KMS-11 (cell line): ENCODE measurements at regions not wholly inside any gene's neighbourhood (a gene's known extent, or its start where the extent isn't known, plus 50 kb on each side); places are given as distances from the start of the nearest gene placed in this dataset.

Experiments used
- H2AFZ ChIP-seq: fragments of 200-600 bp; sonication (generic); 2 replicates; pipeline ENCODE4 v1.6.1; 2016; ENCODE audit warnings: antibody characterized with exemption, mixed run types, low read depth
- H3K27ac ChIP-seq: fragments of 200-600 bp; sonication (generic); 2 replicates; pipeline ENCODE4 v1.6.1; 2016; ENCODE audit warnings: mild to moderate bottlenecking, mixed run types
- H3K27me3 ChIP-seq: fragments of 200-600 bp; sonication (generic); 2 replicates; pipeline ENCODE4 v1.6.1; 2017; ENCODE audit warnings: mild to moderate bottlenecking, low read depth, mixed run types, moderate library complexity; ENCODE audit not compliant: insufficient read depth
- H3K36me3 ChIP-seq: fragments of 200-600 bp; sonication (generic); 2 replicates; pipeline ENCODE4 v1.6.1; 2017; ENCODE audit warnings: mild to moderate bottlenecking, mixed run types; ENCODE audit not compliant: insufficient read depth
- H3K4me1 ChIP-seq: fragments of 200-600 bp; sonication (generic); 2 replicates; pipeline ENCODE4 v1.6.1; 2016; ENCODE audit warnings: mild to moderate bottlenecking, low read depth, mixed run types; ENCODE audit not compliant: poor library complexity, severe bottlenecking
- H3K4me2 ChIP-seq: fragments of 200-600 bp; sonication (generic); 2 replicates; pipeline ENCODE4 v1.7.0; 2016; ENCODE audit warnings: mild to moderate bottlenecking, mixed run types
- H3K4me3 ChIP-seq: fragments of 200-600 bp; sonication (generic); IDR thresholded peaks from 2 replicates; pipeline ENCODE4 v1.6.1; 2017; ENCODE audit warnings: low read depth, low read length, mixed read lengths; ENCODE audit not compliant: insufficient read depth
- H3K79me2 ChIP-seq: fragments of 200-600 bp; sonication (generic); 2 replicates; pipeline ENCODE4 v1.6.1; 2016; ENCODE audit warnings: low read depth, mixed run types; ENCODE audit not compliant: insufficient read depth
- H3K9ac ChIP-seq: fragments of 200-600 bp; sonication (generic); 2 replicates; pipeline ENCODE4 v1.6.1; 2016; ENCODE audit warnings: mild to moderate bottlenecking, mixed run types
- H4K20me1 ChIP-seq: fragments of 200-600 bp; sonication (generic); 2 replicates; pipeline ENCODE4 v1.6.1; 2016; ENCODE audit warnings: mild to moderate bottlenecking, mixed run types; ENCODE audit not compliant: insufficient read depth
- TF ChIP-seq, protein P1 (sequence below): fragments of 200-600 bp; sonication (generic); conservative IDR thresholded peaks from 2 replicates; pipeline ENCODE4 v1.6.1; 2017; ENCODE audit warnings: low read depth, mild to moderate bottlenecking, antibody characterized with exemption, low read length, moderate library complexity, mixed read lengths

DNA sequence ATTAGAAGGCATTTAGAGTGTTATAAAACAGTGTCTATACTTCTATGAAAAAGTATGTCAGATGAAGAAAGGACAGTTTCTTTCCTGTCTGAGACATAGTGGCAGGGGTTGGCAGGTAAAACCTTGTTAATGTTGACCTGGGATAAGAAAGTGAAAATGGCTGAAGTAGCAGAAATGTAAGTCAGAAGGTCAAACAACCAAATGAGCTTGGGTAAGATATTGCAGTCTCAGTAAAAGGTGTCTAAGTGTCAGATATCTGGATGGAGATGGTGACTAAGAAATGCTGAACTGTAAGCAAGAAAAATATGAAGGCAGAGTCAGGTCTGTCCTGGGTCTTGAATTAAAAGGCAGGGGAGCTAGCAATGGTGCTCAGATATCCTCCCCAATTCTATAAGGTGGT, 400.3 kb downstream of the CD109 start:
- H3K4me2 ChIP-seq, result 0 out of 2 replicates have a peak overlapping the region, but pooled peaks have one; percentile 27
- TF ChIP-seq, protein P1, sequence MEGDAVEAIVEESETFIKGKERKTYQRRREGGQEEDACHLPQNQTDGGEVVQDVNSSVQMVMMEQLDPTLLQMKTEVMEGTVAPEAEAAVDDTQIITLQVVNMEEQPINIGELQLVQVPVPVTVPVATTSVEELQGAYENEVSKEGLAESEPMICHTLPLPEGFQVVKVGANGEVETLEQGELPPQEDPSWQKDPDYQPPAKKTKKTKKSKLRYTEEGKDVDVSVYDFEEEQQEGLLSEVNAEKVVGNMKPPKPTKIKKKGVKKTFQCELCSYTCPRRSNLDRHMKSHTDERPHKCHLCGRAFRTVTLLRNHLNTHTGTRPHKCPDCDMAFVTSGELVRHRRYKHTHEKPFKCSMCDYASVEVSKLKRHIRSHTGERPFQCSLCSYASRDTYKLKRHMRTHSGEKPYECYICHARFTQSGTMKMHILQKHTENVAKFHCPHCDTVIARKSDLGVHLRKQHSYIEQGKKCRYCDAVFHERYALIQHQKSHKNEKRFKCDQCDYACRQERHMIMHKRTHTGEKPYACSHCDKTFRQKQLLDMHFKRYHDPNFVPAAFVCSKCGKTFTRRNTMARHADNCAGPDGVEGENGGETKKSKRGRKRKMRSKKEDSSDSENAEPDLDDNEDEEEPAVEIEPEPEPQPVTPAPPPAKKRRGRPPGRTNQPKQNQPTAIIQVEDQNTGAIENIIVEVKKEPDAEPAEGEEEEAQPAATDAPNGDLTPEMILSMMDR, result no peak

DNA sequence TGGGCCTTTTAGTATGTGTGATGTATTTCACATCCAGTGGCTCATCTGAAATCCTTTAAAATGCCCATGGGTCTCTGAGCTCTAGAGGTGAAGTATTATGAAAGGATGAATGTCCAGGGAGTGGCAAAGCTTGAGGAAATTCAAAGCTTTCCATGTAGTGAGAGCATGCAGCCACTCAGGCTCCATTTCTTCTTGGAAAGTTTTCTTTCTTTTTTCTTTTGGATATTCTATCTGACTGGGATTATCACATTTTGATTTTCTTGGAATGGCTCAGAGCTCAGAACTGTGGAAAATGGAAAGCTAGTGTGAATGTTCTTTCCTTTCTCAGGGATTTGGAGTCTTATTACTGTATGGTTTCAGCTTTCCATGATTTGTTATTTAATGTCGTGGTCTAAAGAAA, 397.4 kb downstream of the CD109 start:
- Histone ChIP-seq H3K79me2 (no peaks in the 10 kb centered on the region), H3K4me1 (peaks cover 10% of the 10 kb centered on the region), H3K4me2 (no peak overlapping the region), H3K4me3 (no peak overlapping the region), H3K27ac (no peak overlapping the region), H3K9ac (no peak overlapping the region), H3K27me3 (no peaks in the 10 kb centered on the region), H4K20me1 (no peaks in the 10 kb centered on the region), H3K36me3 (no peaks in the 10 kb centered on the region), H2AFZ (no peak overlapping the region)
- TF ChIP-seq, protein P1, result no peak

More for the DNA sequence above, 400.3 kb downstream of the CD109 start:
- no peaks in the 10 kb centered on the region for H3K27me3 ChIP-seq
- H2AFZ ChIP-seq, result no peak overlapping the region
- H3K79me2 ChIP-seq, result no peaks in the 10 kb centered on the region
- H3K36me3 ChIP-seq, result no peaks in the 10 kb centered on the region
- no peak overlapping the region for H3K4me3 ChIP-seq
- no peak overlapping the region for H3K27ac ChIP-seq
- no peaks in the 10 kb centered on the region for H4K20me1 ChIP-seq
- no peak overlapping the region for H3K9ac ChIP-seq
- peaks cover 10% of the 10 kb centered on the region for H3K4me1 ChIP-seq

DNA sequence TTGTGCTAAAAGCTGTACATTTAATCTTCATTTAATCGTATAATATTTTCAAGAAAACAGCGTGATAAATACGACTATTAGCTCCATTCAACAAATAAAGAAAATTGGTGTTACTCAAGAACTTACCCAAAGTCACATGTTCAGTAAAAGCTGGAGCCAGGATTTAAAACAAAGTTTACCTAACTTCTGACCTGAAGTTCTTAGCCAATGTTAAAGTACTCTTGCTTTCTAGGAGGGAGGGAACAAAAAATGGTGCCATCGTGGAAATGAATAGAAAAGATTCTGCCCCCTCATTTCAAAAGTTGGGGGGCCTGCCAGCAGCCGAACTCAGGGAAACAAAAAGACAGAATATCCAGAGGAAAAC, 395.8 kb downstream of the CD109 start:
- TF ChIP-seq, protein P1, result no peak
- no peak overlapping the region for H3K4me2 ChIP-seq

DNA sequence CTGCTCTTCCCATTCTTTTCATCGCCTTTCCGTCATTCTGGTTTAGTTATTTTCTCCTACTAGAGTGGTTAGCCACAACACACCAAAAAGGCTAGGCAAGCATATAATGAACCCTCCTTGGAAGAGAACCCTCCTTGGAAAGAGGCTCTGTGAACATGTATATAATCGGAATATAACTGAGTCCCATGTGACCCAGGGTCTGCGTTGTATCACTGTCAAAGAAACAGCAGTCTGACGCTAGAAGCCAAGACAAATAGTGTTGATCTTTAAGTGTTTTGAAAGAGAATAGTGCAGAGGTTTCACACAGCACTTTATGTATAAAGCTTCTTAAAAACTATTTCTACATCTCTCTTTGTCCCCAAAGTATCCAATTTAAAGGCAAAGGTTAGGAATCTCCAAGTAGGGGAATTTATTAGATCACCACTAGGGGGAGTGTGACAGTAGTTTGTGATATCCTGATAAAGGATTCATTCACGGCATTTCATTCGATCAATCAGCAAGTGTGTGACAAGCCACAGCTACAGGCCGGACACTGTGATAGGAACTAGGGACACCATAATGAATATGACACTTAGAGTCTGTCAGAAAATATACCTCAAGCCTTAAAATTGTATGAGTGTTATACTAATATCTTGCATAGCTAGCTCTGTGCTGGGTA, 395.3 kb downstream of the CD109 start:
- Histone ChIP-seq H3K79me2 (no peaks in the 10 kb centered on the region), H2AFZ (no peak overlapping the region), H4K20me1 (no peaks in the 10 kb centered on the region), H3K4me1 (peaks cover 4% of the 10 kb centered on the region), H3K36me3 (no peaks in the 10 kb centered on the region), H3K4me3 (no peak overlapping the region), H3K9ac (no peak overlapping the region), H3K27me3 (no peaks in the 10 kb centered on the region), H3K27ac (no peak overlapping the region), H3K4me2 (no peak overlapping the region)
- TF ChIP-seq, protein P1, result peak; percentile 91

More for the DNA sequence above, 395.8 kb downstream of the CD109 start:
- no peak overlapping the region for H3K9ac ChIP-seq
- no peak overlapping the region for H3K27ac ChIP-seq
- H2AFZ ChIP-seq, result no peak overlapping the region
- no peak overlapping the region for H3K4me3 ChIP-seq
- H3K4me1 ChIP-seq, result peaks cover 10% of the 10 kb centered on the region
- no peaks in the 10 kb centered on the region for H4K20me1 ChIP-seq
- H3K27me3 ChIP-seq, result no peaks in the 10 kb centered on the region
- no peaks in the 10 kb centered on the region for H3K36me3 ChIP-seq
- no peaks in the 10 kb centered on the region for H3K79me2 ChIP-seq
